D721Med (cell line): ENCODE measurements at regions not wholly inside any gene's neighbourhood (a gene's known extent, or its start where the extent isn't known, plus 50 kb on each side); places are given as distances from the start of the nearest gene placed in this dataset.

Experiments
- DNase-seq: peaks from one replicate; pipeline ENCODE4 v3.0.0; 2011; ENCODE audit warnings: low spot score; ENCODE audit not compliant: insufficient read length
- FAIRE-seq: peaks from 2 replicates; lab custom pipeline; 2011; peaks lifted over from hg19 to GRCh38; lab: Jason Lieb, UNC
- TF ChIP-seq, protein P1 (sequence below): IDR thresholded peaks from 2 replicates; pipeline ENCODE4 v1.5.1; 2012; ENCODE audit warnings: mild to moderate bottlenecking, control low read depth; ENCODE audit not compliant: insufficient read depth; ENCODE audit errors: missing control alignments

DNA sequence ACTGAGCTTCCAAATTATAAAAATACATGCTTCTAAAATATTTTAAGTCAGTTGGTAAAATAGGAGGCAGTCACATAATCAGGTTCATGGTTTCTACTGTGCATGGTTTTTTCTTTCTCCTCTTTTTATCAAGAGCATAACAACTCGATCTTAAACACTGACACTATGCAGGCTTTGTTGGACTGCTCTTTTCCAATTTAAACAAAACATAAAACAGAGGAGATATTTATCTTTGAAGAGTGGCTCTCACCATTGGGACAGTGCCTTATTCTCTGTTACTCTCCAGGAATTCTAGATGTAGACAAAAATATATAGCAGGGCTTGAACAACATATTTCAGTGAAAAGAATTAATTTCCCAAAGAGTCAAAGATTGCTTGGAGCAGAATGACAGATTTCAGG is 883.5 kb upstream of the ADGRL2 start:
- no peak for FAIRE-seq
- TF ChIP-seq, protein P1, sequence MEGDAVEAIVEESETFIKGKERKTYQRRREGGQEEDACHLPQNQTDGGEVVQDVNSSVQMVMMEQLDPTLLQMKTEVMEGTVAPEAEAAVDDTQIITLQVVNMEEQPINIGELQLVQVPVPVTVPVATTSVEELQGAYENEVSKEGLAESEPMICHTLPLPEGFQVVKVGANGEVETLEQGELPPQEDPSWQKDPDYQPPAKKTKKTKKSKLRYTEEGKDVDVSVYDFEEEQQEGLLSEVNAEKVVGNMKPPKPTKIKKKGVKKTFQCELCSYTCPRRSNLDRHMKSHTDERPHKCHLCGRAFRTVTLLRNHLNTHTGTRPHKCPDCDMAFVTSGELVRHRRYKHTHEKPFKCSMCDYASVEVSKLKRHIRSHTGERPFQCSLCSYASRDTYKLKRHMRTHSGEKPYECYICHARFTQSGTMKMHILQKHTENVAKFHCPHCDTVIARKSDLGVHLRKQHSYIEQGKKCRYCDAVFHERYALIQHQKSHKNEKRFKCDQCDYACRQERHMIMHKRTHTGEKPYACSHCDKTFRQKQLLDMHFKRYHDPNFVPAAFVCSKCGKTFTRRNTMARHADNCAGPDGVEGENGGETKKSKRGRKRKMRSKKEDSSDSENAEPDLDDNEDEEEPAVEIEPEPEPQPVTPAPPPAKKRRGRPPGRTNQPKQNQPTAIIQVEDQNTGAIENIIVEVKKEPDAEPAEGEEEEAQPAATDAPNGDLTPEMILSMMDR = no peak
- DNase-seq = no peak

DNA sequence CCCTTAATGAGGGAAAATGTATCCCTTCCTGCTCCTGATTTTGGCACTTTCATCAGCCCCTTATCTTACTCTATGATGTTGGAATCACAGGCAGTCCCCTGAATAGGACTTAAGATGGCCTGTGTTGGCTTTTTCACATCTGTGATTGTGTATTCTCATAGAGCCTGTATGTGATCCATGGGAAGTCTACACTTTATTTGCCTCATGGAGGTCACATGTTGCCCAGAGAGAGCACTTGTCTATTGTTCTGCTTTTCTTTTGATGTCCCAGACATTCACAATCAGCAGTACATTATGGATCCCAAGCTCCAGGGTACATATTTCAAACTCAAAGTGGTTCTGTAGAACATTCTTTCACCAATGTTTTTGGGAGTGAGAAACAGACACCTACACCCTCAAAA is 885.2 kb upstream of the ADGRL2 start:
- no peak for FAIRE-seq
- no peak for DNase-seq
- TF ChIP-seq, protein P1 = no peak

DNA sequence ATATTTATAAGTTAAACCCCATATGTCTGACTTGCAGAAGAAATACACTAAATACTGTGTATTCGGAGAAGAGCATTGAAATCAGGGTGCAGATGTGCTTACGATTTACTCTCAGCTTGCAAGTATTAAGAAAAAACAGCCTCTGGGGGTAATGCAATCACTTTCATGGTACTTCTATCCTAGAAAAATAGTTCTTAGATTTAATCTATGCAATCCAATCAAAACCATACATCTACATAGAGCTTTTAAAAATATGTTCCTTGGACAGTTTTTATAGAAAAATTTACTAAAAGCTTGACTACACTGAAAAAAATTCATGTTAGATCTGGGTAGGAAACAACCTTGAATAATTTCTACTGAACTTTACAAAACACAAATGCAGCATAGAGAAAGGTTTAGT is 890.3 kb upstream of the ADGRL2 start:
- TF ChIP-seq, protein P1 = no peak
- FAIRE-seq = no peak
- DNase-seq = no peak

DNA sequence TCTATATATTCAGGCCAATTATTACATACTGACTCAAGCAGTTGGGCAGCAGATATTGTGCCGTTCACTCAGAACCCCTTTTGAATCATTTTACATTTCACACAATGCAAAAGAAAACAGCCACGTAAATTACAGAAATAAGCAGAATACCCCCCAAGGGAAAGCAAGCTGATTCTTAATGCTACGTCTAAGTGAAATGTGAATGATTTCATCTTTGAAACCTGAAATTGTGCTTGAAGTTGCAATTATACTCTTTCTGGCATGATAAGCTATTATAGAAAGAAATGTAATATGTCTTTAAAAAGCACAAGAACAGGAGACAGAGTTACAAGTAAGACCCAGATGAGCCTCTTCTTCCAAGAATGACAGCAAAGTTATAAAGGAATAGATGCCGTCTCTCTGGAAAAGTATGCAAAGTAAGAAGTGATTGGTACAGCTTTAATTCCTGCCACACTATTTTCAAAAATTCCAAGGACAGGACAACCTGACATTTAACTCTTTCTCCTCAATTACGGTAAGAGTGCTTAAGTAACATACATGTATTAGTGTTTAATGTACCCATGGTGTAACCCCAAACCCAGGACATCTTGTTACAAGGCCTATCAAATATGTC is 891.5 kb upstream of the ADGRL2 start:
- TF ChIP-seq, protein P1 = no peak
- DNase-seq (no peak), FAIRE-seq (no peak)

DNA sequence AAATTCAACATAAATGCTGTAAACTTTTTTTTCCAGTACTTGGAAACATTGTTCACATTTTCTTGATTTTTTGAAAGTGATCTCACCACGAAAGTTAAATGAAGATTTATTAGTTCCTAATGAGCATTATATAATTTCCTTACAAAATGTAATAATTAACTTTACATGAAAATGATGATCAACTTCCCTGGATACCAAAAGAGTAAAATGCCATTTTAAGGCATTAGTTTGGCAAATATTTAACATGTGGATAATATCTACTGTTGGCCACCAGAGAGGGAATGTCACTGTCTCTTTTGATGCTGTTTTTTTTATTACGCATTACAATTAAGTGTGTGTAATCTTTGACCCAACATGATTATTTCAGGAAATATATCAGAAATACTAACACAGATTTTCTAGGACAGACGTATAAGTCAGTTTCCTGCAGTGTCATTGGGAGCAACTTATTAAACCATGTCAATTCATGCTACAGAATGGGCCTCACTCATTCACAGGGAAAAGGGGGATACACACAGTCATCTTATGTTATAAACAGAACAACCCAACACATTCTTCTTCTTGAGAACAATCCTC is 903.9 kb upstream of the ADGRL2 start:
- DNase-seq (no peak), FAIRE-seq (no peak)
- TF ChIP-seq, protein P1 = no peak

DNA sequence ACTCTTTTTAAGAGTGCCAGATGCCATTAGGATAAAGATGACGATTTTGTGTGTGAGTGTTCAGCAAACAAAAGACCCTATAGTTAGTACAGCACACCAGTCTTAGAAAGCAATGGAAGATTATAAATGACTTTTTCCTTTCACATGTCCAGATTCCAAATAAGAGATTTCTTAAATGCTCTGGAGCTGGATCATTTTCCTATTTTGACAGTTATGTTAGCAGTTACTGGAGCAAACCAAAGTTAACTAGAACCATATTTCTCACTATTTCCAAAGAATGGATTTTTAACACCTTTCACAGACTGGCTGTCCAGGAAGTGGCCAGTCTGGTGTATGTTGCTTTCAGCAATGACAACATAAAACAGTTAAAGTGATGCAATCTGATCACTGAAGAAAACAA is 905.8 kb upstream of the ADGRL2 start:
- DNase-seq (no peak), FAIRE-seq (no peak)
- TF ChIP-seq, protein P1 = no peak

DNA sequence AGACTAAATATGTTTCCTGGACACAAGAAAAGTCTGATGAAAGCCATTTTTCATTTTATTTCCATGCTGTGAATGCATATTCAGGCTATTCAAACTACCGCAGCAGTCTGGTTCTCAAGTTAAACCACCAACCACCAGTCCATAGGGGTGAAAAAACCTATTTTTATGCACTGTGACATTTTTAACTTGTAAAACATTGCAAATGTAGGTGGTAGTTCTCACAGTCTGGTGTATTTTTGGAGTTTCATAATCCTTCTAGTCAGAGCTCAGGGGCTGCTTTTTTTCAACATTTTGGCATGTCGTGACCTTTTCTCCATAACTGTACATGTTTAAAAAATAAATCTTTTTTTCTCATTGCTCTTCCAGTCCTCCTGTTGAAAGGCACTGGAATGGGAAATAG is 907.6 kb upstream of the ADGRL2 start:
- FAIRE-seq = no peak
- DNase-seq = no peak
- TF ChIP-seq, protein P1 = no peak
